ENCODE measurements at regions not wholly inside any gene's neighbourhood (a gene's known extent, or its start where the extent isn't known, plus 50 kb on each side); places are given as distances from the start of the nearest gene placed in this dataset.

DNA sequence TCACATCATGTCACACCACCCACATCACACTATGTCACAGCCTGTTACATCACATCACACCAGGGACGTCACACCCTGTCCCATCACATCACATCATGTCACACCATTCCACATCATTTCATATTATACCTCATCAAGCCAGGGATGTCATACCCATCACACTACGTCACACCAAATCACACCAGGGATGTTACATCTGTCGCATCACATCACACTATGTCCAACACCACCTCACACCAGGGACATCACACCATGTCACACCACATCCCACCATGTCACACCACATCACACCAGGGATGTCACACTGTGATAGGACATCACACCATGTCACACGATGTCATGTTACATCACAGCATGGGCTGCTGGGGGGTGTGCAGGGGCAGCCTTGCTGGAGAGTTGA lies 110.6 kb downstream of the TMEM121 start:
- TF ChIP-seq, protein P1, sequence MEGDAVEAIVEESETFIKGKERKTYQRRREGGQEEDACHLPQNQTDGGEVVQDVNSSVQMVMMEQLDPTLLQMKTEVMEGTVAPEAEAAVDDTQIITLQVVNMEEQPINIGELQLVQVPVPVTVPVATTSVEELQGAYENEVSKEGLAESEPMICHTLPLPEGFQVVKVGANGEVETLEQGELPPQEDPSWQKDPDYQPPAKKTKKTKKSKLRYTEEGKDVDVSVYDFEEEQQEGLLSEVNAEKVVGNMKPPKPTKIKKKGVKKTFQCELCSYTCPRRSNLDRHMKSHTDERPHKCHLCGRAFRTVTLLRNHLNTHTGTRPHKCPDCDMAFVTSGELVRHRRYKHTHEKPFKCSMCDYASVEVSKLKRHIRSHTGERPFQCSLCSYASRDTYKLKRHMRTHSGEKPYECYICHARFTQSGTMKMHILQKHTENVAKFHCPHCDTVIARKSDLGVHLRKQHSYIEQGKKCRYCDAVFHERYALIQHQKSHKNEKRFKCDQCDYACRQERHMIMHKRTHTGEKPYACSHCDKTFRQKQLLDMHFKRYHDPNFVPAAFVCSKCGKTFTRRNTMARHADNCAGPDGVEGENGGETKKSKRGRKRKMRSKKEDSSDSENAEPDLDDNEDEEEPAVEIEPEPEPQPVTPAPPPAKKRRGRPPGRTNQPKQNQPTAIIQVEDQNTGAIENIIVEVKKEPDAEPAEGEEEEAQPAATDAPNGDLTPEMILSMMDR (IDR thresholded peaks at IDR 0.05; ENCODE audit: extremely low read depth in 1 of 2, insufficient read depth in 1 of 2, low read depth in 1 of 2, low read length in 2 of 2) = no peak
- TF ChIP-seq POLR2A (IDR thresholded peaks at IDR 0.05; ENCODE audit: low read depth, low read length) (no peak), EZH2 (IDR thresholded peaks at IDR 0.05; ENCODE audit: borderline replicate concordance, low read depth, low read length, severe bottlenecking) (no peak), JUN (IDR thresholded peaks at IDR 0.05; ENCODE audit: borderline replicate concordance, insufficient read depth, insufficient read length, low read depth) (no peak), FOS (IDR thresholded peaks at IDR 0.05; ENCODE audit: borderline replicate concordance, insufficient read depth, low read length) (no peak)
- TF ChIP-seq, protein P2, sequence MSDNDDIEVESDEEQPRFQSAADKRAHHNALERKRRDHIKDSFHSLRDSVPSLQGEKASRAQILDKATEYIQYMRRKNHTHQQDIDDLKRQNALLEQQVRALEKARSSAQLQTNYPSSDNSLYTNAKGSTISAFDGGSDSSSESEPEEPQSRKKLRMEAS (IDR thresholded peaks at IDR 0.05; ENCODE audit: insufficient read depth, insufficient read length) = no peak

Measured in endothelial cell of umbilical vein (primary cell).